ENCODE measurements at regions not wholly inside any gene's neighbourhood (a gene's known extent, or its start where the extent isn't known, plus 50 kb on each side); places are given as distances from the start of the nearest gene placed in this dataset.

DNA sequence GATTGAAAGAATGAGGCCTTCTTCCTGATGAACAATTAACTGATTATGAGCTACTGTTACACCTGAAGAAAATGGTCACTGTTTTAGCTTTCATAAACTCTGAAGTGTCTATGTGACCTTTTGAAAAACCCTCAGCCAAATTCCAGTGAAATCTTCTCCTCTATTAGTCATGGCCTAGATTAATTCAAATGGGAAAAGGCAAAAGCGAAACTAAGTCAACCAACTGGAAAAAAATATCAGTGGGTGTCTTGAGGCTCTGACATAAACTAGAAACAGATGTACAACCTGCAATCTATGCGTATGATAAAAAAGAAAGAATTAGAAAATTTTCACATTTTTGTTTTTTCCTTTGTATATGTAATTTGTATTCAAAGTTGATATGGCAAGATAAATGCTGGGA lies 169.4 kb upstream of the BANK1 start:
- TF ChIP-seq, protein P1, sequence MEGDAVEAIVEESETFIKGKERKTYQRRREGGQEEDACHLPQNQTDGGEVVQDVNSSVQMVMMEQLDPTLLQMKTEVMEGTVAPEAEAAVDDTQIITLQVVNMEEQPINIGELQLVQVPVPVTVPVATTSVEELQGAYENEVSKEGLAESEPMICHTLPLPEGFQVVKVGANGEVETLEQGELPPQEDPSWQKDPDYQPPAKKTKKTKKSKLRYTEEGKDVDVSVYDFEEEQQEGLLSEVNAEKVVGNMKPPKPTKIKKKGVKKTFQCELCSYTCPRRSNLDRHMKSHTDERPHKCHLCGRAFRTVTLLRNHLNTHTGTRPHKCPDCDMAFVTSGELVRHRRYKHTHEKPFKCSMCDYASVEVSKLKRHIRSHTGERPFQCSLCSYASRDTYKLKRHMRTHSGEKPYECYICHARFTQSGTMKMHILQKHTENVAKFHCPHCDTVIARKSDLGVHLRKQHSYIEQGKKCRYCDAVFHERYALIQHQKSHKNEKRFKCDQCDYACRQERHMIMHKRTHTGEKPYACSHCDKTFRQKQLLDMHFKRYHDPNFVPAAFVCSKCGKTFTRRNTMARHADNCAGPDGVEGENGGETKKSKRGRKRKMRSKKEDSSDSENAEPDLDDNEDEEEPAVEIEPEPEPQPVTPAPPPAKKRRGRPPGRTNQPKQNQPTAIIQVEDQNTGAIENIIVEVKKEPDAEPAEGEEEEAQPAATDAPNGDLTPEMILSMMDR (IDR thresholded peaks at IDR 0.05), result no peak
- TF ChIP-seq EP300 (IDR thresholded peaks at IDR 0.05) (no peak), POLR2A (IDR thresholded peaks at IDR 0.05) (no peak)

Measured in gastroesophageal sphincter (tissue), 3 donors.